ENCODE measurements at regions not wholly inside any gene's neighbourhood (a gene's known extent, or its start where the extent isn't known, plus 50 kb on each side); places are given as distances from the start of the nearest gene placed in this dataset.
"Not testable (repeated sequence)": the region's sequence is repeated elsewhere in the genome, so short reads cannot be mapped to it uniquely, and the experiment has no call there.

DNA sequence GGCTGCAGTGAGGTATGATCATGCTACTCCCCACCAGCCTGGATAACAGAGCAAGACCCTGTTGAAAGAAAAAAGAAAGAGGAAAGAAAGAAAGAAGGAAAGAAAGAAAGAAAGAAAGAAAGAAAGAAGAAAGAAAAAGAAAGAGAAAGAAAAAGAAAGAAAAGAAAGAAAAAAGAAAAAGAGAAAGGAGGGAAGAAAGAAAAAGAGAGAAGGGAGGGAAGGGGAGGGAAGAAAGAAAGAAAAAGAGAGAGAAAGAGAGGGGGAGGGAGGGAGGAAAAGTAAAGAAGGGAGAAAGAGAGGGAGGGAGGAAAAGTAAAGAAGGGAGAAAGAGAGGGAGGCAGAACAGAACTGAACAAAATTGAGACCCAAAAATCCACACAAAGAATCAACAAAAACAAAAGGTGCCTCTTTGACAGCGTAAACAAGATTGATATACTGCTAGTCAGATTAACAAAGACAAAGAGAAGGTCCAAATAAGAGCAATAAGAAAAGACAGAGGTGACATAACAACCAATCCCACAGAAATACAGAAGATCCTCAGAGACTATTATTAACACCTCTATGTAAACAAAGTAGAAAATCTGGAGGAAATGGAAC is 293.9 kb upstream of the AMIGO2 start:
- no peak for DNase-seq (ENCODE audit: low read depth, low spot score)

DNA sequence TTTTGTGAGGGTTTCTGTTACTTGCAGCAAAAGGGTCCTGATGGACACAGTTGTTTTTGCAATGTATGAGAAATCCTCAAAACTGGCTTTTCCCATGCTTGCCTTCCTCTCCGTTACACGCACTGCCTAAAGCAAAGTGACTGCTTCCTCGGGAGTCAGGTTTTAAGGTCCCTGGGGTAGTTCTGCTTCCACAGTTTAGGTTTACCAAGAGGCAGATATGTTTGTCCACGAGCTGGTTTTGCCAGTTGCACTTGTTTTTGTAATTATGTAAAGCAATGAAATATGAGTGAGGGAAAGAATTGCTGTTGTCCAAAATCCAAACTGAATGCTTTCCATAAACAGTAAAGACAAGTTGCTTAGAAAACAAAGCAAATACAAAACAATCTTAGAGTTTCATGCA is 290.7 kb upstream of the AMIGO2 start:
- no peak for DNase-seq (ENCODE audit: low read depth, low spot score)

DNA sequence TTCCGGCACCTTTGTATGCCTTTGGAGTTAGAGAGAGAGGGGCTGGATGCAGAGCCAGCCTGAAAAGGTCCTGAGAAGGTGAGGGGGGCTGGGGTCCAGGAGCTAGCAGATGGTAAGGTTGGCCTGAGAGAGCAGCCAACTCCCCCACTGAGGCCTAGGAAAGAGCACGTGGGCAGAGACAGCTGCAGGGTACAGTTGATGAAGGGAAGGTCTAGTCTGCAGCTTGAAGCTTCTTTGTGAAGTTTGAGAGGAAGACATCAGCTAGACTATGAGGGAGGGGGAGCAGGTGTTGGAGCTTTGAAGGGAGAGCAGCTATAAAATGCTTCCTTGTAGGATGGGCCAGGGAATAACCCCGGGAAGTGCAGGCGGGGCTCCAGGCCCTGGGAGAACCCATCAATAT is 289.3 kb upstream of the AMIGO2 start:
- no peak for DNase-seq (ENCODE audit: low read depth, low spot score)

DNA sequence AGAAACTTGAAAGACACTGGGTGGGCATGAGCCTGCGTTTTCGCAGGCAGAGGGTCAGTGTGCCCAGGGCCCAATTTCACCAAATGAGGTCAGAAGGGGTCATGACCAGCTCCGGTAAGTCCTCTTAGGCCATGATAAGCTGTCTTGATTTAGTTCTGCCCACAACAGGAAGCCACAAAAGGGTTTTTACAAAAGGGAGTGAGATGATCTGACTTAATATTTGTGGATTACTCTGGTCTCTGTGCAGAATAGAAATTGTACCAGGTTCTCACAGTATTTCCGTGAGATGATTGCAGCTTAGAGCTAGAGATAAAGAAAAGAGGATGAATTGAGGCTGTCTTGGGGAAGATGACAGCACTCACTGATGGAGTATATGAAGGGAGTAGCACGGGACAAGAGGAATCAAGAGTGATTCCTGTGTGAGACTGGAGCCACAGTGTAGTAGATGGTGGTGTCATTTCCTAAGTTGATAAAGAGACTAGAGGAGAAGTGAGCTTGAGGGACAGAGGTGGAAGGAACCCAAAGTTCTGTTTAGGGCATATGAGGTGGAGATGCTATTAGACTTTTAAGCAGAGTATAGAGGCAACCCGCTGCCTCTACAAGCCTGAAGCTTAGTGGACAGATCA is 288.3 kb upstream of the AMIGO2 start:
- DNase-seq (ENCODE audit: low read depth, low spot score): no peak

DNA sequence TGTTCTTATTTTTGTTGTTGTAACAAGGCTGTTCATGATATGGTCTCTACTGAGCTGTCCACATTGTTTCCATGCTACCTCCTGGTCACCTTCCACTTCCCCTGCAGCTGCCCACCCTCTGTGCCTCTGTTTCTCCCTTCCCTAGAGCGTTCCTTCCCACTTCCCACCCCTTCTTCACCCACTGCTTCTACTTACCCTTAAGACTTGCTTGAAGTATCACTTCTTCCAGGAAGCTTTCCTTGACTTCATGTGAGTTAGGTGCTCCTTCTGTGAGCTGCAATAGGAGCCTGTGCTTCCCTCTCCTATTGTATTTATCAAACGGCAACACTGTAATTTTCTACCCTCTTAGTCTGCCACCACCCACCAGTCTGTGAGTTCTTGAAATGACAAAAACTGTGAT is 286.8 kb upstream of the AMIGO2 start:
- DNase-seq (ENCODE audit: low read depth, low spot score): no peak

DNA sequence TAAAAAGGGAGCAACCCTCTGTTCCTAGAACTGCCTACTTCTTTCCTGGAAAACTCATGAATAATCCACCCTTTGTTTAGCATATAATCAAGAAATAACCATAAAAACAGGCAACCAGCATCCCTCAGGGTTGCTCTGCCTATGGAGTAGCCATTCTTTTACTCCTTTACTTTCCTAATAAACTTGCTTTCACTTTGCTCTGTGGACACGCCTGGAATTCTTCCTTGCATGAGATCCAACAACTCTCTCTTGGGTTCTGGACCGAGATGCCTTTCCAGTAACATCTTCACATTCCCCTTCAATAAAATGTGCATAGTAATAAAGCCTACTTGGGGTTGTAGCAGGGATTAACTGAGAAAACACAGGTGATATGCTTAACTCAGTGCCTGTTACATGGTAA is 286.4 kb upstream of the AMIGO2 start:
- DNase-seq (ENCODE audit: low read depth, low spot score): no peak

DNA sequence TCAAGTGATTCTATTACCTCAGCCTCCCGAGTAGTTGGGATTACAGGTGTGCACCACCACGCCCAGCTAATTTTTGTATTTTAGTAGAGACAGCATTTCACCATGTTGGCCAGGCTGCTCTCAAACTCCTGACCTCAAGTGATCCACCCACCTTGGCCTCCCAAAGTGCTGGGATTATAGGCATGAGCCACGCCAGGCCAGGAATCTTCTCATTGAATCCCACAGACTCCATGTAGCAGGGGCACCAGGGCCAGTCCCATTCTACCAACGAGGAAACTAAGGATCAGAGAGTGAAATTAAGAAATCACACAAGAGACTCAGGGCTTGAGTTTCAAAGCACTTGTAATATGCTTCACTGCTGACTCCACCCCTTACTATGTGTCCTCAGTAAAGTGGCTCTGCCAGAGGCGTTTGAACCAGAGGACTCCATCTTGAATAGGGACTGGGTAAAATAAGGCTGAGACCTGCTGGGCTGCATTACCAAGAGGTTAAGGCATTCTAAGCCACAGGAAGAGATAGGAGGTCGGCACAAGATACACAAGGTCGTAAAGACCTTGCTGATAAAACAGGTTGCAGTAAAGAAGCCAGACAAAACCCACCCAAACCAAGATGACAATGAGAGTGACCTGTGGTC is 285.8 kb upstream of the AMIGO2 start:
- DNase-seq (ENCODE audit: low read depth, low spot score): not testable (repeated sequence)

DNA sequence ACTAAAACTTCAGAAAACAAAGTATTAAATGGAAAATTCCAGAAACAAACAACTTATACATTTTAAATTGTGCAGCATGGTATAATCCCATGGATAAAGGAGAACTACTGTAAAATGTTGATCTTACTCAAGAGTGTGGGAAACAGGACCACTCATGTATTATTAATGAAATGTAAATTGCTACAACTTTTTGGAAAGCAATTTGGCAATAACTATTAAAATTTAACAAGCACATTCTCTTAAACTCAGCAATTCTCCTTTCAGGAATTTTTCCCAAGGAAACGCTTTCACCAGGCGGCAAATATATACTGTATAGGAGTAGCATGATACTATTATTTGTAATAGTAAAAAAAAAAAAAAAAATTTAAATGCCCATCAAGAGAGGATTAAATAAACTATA is 284.5 kb upstream of the AMIGO2 start:
- DNase-seq (ENCODE audit: low read depth, low spot score): no peak

DNA sequence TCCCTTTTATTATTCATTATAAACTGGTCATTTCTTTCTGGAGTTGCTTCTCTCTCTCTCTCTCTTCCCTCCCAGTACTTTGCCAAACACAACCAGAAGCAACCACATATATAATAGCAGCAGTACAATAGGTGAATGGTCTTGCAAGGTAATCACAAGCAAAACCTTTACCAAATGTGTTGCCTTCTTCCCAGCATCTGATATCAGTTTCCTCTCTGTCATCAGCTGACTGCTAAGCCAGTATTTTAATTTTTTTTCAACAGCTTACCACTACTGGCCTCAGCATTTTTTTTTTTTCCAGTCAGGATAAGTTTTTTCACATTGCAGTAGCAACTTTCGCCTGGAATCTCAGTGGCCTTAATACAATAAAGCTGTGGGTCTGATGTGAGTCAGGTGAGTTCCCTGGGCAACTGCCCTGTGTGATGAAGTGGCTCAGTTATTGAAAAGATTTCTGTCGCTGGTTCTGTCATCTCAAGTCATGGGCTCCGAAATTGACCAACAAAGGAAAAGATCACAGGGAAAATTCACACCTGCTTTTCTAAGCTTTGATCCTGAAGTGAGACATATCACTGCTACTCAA is 282.5 kb upstream of the AMIGO2 start:
- no peak for DNase-seq (ENCODE audit: low read depth, low spot score)

DNA sequence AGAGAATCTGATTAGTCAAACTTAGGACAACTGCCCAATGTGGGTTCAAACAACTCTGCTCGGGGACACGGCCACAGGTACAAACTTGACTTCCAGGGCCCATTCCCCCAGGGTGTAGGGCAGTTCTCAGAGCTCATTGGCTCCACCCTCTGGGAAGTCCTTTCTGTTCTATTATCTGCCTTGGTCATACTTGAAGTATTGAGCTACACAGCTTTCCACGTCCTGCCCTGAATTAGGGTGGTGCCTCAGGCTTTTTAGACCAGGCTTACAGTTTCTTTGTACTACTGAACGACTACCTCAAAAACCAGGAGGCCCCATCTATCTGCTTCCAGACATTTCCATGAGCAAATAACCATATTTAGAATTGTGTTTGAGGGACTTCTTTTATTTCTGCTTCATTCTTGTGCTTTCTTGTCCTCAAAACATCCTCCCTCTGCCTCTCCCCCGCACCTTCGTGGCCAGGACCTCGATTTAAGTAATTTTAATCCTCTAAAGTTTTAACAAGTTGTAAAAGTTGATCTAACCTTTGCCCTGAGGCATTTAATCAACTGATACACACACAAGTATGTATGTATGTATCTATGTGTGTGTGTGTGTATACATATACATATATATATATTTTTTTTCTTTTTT is 281.7 kb upstream of the AMIGO2 start:
- no peak for DNase-seq (ENCODE audit: low read depth, low spot score)

DNA sequence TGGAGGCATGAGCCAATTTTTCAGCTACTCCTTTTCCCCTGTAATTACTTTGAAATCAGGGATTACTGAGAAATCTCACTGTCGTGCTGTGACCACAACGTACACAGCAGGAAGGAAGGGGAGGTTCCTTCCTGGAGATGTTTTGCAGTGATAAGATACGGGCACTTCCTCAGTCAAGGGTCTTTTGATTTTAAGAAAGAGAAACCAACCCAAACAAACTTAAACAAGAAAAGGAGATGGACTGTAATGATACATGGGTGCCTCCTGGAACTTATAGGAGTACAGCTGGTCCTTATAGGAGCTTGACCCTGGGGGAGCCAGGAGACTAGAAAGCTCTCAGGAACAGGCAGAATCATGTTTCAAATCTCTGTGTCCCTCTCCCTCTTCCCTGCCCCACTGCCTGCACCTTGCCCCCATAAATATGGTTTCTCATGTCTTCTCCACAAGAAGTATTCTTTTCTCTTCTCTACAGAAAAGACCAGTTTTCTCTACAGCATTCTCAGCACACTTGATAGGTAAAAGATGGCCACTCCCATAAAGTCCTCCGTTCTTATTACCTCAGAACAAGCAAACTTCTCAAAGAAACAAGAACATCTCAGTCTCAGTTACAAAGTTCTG is 281.1 kb upstream of the AMIGO2 start:
- no peak for DNase-seq (ENCODE audit: low read depth, low spot score)

DNA sequence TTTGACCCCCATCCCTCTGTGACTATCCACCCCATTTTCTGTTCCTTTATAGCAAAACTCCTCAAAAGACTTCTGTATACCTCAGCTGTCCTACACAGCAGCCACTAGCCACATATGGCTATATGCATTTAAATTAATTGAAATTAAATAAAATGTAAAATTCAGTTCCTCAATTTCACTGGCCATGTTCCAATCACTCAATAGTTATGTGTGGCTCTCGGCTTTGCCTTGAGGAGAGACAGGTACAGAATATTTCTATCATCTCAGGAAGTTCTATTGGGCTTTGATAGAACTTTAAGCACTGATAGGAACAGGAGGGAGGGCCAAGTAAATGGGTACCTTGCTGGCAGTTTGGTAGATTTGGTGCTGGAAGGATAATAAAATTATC is 280.3 kb upstream of the AMIGO2 start:
- DNase-seq (ENCODE audit: low read depth, low spot score): no peak

DNA sequence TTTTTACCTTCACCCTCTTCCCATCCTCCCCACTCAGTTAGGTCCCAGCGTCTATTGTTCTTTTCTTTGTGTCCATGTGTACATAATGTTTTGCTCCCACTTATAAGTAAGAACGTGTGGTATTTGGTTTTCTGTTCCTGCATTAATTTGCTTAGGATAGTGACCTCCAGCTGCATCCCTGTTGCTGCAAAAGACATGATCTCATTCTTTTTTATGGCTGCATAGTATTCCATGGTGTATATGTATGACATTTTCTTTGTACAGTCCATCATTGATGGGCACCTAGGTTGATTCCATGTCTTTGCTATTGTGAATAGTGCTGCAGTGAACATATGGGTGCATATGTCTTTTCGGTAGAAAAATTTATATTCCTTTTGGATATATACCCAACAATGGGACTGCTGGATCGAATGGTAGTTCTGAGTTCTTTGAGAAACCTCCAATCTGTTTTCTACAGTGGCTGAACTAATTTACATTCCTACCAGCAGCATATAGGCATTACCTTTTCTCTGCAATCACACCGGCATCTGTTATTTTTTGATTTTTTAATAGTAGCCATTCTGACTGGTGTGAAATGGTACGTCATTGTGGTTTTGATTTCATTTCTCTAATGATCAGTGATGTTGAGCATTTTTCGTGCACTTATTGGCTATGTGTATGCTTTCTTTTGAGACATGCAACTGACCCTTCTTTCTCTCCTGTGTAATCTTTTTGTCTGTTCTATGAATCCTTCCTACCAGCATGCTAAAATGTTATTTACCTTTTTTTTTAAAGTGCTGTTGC is 279.7 kb upstream of the AMIGO2 start:
- DNase-seq (ENCODE audit: low read depth, low spot score): no peak

DNA sequence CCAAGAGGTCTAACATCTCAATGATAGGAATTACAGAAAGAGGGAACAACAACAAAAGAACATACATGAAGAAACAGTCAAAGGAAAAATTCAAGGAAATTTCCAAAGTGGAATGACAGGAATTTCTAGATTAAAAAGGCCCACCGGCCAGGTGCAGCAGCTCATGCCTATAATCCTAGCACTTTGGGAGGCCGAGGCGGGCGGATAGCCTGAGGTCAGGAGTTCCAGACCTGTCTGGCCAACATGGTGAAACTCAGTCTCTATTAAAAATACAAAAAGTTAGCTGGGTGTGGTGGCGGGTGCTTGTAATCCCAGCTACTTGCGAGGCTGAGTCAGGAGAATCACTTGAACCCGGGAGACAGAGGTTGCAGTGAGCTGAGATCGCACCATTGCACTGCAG is 277.2 kb upstream of the AMIGO2 start:
- not testable (repeated sequence) for DNase-seq (ENCODE audit: low read depth, low spot score)

DNA sequence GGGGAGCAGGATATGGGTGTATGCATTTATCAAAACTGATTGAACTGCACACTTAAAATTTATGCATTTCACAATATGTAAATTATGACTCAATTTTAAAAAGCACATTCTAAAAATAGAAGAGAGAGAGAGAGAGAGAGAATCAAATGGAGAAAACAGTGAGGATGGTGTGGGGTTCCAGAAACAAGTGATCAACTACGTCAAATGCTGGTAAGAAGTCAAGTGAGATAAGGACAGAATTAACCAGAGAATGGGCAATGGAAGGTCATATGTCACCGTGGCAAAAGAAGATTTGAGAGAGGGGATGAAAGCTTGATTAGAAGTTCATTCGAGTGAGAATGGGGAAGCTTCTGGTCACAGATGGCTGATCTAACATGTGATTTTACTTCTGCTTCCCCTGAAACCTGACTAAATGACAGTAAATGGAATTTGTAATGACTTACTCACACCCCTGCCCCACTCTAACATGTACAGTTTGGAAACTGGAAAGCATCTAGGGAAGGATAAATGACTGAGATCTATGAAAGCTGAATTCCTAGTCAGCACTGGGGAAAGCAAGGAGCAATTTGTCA is 276.5 kb upstream of the AMIGO2 start:
- DNase-seq (ENCODE audit: low read depth, low spot score): no peak

DNA sequence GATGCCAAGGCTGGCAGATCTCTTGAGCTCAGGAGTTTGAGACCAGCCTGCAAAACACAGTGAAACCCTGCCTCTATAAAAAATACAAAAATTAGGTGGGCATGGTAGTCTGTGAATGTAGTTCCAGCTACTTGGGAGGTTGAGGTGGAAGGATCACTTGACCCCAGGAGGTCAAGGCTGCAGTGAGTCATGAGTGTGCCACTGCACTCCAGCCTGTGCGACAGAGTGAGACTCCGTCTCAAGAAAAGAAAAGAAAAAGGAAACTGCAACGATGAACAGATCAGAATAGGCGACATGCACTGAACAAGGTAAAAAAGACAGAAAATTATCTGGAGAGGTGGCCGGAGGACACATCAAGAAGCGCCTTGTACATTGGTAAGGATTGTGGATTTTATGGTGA is 273.7 kb upstream of the AMIGO2 start:
- DNase-seq (ENCODE audit: low read depth, low spot score): no peak

DNA sequence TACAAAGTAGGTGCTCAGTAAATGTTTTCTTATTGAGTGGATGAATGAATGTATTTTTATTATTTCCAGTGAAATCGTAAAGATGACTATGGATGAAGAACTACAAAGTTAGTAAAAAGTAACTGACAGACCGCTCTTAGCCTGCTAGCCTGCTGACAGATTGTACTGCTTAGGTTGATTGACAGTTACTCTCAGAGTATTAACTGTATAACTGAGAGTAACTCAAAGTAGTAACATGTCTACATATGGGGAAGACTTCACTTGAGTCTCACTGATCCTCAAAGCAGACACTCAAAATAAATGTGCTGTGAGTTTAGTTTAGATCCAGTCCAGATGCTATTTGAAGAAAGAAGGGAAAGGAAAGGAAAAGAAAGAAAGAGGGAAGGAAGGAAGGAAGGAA is 272.3 kb upstream of the AMIGO2 start:
- DNase-seq (ENCODE audit: low read depth, low spot score): no peak

DNA sequence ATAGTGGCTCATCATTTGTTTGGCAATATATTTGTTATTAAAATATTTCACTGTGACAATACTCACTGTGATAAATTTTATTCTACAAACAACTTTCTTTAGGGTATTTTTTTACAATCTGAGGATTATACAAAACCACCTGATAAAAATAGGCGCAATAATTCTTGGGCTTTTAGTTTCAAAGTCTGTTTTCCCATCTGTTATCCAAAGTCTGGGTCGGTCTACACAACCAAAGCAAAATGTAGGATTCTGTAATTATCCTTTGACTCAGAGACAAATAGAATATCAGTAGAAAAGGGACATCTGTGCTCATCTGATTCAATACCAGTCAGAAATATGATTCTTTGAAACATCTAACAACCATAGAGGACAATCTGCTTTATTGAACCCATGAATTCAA is 271.8 kb upstream of the AMIGO2 start:
- DNase-seq (ENCODE audit: low read depth, low spot score): no peak

DNA sequence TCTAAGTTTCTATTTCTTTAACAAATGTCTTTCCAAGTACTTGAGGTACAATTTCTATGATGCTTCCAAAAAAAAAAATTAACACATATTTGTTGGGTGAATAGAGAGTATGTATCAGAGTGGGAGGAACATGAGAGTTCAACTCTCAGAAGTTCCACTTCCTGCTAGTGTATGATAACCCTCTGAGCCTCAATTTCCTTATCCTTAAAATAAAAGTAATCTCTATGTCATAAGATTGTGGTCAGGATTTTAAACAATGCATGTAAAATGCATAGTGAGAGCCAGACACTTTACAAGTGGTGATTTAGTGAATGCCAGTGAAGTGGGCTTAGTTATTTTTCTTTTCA is 270.3 kb upstream of the AMIGO2 start:
- DNase-seq (ENCODE audit: low read depth, low spot score): no peak

DNA sequence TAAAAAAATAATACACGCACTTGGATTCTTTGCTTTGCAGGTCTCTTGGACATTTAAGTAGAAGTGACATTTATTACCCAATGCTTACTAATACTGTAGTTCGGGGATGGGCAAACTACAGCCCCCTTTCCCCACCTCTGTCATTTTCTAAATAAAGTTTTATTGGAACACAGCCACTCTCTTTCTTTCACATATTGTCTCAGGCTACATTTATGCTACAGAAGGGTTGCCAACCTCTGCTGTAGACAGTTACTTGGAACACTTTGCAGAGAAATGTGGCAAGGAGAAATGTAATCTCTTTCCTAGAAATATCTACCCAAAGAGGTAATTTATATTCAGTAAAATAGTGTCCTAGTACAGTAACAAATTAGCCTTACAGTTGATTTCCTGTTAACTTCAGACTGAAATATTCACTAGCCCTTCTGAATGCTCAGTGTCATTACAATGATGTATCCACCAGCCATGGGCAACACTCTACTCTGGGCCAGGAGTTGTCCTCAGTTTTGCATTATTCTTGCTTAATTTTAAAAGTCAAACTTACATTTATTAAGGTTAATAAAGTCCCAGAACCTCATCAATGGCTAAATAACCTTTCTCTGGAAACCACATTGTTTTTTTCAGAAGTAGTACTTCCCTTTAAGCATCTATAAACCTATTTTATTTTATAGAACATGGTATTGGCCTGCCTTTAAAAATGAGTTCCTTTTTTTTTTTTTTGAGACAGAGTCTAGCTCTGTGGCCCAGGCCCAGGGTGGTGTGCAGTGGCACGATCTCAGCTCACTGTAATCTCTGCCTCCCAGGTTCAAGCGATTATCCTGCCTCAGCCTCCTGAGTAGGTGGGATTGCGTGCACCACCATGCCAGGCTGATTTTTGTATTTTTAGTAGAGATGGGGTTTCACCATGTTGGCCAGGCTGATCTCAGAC is 269.6 kb upstream of the AMIGO2 start:
- DNase-seq (ENCODE audit: low read depth, low spot score): no peak
